ENCODE measurements at regions not wholly inside any gene's neighbourhood (a gene's known extent, or its start where the extent isn't known, plus 50 kb on each side); places are given as distances from the start of the nearest gene placed in this dataset.

DNA sequence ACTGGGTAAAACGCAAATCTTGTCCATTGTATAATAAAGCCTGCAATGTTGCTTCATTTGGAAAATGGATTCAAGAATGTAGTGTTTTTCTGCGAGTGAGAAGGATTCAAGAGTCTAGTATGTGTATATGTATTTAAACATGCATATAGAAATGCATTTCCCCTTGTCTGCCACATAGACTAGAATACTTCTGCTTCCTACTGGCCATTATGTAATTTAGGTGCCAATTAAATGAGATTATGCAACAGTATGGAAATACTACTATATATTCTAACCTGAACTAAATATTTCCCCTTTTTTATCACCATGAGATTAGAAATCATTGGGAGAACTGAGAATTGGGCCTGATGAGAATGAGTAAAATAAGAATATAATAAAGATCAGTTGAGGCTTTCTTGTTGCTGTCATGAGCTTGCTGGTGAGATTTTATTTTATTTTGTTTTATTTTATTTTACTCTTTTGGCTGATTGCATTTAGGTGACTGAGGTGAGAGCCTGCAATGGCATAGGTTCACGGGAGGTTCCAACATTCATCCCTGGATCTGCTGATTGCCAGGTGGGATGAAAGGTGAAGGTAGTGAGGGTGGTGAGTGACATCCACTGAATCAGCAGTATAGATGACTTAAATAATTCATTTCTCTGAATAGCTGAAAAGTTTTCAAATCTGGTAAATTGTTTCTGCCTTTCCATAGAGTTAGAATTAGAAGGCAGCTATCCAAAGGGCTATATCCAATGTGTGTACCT, 95.6 kb upstream of the SLC4A4 start:
- DNase-seq = no peak

DNA sequence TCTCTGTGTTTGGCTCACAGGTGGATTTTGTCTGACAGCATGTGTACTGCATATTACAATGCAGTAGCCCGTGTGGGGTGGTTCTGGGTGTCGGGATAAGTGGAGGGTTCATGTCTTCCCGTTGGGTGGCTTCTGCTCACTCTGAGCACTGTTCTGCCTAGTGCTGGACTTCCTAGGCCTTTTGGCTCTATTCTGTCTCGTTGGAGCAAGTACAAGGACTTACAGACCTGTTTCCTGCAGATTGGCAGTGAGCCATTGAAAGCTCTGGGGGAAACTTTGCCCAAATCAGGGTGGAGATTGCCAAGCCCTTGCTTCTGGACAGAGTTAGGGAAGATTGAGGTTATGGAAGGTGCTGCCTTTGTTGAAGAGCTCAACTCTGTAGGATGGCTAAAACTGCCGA, 91.1 kb upstream of the SLC4A4 start:
- DNase-seq = no peak

- DNase-seq = no peak
These were observed 87.6 kb upstream of the SLC4A4 start for GRCh38 chr4:71251261-71251660.

GRCh38 chr4:71253545-71253944, 85.3 kb upstream of the SLC4A4 start:
- no peak for DNase-seq

- no peak for DNase-seq
These were observed 84.3 kb upstream of the SLC4A4 start for GRCh38 chr4:71254451-71255012.

DNA sequence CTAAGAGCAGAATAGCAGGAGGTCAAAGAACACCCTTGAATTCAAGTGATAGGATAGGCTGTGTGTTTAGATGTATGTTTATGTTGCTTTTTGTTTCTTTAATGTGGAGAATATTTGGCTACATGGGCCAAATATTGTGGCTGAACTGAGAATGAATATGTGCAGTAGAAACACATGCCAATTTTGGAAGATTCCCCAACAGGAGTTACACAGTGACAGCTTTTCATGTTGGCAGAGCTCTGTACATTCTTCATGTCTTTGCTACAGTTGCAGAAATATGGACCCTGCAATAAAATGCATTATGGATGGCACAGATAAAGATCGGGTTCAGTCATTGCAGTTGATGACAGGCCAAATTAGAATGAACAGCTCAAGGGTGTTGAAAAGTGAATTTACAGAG, 82.8 kb upstream of the SLC4A4 start:
- no peak for DNase-seq

- no peak for DNase-seq
These were observed 81.1 kb upstream of the SLC4A4 start for GRCh38 chr4:71257761-71258160.

DNA sequence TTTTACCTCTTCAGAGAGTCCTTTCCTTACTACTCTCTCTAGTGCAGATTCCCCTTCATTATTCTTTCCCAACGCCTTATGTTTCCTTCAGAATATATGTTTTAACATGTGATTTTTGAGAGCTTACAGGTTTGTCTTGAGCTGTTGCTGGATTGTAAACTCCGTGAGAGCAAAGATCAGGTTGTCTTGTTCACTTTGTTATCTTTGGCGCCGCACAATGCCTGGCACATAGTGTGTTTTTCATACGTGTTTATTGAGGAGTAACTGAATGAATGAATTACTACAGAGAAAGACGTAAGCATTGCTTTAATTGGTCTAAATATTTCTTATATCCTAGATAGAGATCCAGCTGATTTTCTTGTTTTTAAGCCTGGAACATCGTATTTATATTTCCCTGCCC, 80.5 kb upstream of the SLC4A4 start:
- no peak for DNase-seq

- DNase-seq = no peak
These were observed 79.5 kb upstream of the SLC4A4 start for GRCh38 chr4:71259280-71259679.

GRCh38 chr4:71259911-71260331, 78.9 kb upstream of the SLC4A4 start:
- DNase-seq = no peak

GRCh38 chr4:71260544-71260943, 78.3 kb upstream of the SLC4A4 start:
- DNase-seq = no peak

- DNase-seq = no peak
These were observed 77.8 kb upstream of the SLC4A4 start for GRCh38 chr4:71261001-71261400.

DNA sequence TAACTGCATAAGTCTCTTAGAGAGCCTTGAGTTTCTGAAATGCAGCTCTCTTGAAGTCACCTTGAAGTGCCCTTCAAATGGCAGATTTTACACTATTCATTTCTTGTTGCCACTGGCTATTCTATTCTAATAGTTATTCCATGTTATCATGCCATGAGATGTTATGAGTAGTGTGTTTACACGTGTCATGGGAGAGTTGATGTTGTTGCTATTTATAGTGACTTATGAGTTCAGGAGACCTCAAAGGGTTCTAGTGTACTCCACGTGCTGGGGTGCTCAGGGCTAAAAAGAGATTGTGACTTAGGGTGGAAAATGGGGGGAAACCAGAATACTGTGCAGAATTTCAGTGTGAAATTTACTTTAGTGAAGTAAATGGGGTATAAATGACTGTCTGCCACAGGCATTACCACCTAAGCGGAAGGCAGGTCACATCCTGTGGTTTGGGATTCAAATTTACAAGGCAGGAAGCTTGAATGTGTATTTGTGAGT, 77.1 kb upstream of the SLC4A4 start:
- no peak for DNase-seq

- no peak for DNase-seq
These were observed 76.7 kb upstream of the SLC4A4 start for GRCh38 chr4:71262161-71262560.

DNA sequence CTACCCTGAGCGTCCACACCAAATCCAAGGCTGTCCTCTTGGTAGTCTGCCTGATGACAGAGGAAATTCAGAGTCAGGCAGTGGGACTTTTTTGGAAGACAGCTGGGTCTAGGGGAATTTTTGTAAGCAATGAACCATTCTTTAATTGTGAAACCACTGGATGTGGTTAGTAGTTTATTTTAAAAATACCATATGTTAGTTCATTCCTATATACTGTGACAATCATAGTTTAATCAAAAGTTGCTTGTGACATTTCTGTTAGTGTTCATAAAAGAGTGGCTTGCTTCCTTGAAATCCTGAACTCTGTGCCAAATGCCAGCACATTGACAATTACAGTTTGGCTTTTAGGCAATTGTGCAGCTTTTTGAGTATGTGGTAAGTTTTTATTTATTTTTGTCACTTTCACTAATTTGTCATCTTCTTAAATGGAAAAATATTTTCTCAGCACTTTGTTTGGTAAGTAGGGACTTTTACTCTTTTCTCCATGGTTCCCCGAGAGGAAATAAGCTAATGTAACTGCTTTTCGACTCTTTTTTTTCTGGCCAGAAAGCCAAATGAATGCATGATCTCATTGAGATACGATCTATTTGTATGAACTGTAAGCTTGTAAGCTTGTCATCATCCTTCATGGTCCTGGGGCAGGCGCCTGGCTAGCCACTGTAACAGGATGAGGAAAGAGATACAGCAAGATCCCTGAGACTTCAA, 72.6 kb upstream of the SLC4A4 start:
- no peak for DNase-seq

DNA sequence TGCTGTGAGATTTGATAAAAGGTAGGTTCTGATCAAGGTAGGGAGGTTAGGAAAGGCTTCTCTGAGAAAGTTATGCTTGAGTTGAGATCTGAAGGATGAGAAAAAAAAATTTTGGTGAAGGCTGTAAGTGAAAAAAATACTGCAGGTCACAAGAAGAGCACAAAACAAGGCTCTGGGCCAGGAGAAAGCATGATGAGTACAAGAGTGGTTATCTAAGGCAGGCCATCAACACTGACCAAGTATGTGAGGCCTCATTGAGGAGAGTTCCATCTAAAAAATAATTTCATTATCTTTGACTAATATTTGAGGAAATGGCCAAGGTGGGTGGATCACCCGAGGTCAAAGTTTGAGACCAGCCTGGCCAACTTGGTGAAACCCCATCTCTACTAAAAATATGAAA, 71.6 kb upstream of the SLC4A4 start:
- DNase-seq = no peak

DNA sequence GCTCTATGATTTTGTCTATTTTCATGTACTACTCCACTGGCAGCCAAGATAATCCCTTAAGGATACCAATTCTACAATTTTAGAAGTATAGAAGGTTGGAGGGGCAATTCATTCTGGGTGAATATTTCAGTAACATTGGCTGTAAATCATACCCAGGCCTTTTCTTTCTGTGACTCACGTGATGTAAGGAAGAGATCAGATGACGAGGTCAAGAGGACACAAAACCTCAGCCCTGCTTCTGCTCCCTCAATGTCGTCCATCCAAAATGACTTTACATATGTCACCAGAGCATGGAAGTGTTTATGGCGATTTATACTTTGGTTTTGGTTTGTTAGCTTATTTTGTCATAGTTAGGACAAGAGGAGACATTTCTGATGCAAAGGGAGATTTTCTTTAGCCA, 70.7 kb upstream of the SLC4A4 start:
- DNase-seq = no peak

GRCh38 chr4:71269233-71269632, 69.6 kb upstream of the SLC4A4 start:
- DNase-seq = no peak

- peak; percentile 1 for DNase-seq
These were observed 67.9 kb upstream of the SLC4A4 start for GRCh38 chr4:71270901-71271300.

- DNase-seq = no peak
These were observed 65.8 kb upstream of the SLC4A4 start for GRCh38 chr4:71272976-71273375.

DNA sequence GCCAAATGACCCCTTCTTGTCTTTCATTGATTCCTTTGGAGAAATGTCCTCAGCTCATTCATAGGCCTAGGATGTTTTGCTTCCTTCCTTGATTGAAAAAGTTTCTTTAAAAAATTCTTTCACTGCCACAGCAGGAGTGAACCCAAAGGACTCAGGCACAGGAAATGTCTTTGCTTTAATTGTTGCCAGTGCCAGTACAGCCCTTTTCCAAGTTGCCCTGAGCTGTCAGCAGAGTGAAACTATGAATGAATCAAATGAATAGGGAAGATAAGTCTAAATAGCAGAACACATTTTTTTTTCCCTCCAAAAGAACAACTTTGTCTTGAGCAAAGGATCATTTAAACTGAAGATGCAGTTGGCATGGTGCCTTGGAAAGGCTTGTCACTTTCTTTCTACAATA, 63.8 kb upstream of the SLC4A4 start:
- no peak for DNase-seq

DNA sequence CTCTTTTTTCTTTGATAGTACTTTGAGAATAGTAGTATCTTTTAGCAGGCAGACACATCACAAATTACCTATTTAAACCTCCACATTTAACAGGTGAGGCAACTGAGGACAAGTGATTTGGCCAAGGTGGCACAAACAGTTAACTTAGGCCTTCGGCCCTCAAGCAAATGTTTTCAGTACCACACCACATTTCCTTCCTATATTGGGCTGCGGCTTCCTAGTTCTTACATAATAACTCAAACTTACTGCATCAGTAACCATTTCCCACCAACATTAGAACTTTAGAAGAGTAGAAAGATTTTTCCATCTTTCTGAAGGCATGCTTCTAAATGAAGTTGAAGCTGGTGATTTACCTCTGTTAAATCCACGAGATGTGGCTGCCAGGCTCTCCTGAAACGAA, 63.2 kb upstream of the SLC4A4 start:
- no peak for DNase-seq

GRCh38 chr4:71277353-71277752, 61.5 kb upstream of the SLC4A4 start:
- no peak for DNase-seq

DNA sequence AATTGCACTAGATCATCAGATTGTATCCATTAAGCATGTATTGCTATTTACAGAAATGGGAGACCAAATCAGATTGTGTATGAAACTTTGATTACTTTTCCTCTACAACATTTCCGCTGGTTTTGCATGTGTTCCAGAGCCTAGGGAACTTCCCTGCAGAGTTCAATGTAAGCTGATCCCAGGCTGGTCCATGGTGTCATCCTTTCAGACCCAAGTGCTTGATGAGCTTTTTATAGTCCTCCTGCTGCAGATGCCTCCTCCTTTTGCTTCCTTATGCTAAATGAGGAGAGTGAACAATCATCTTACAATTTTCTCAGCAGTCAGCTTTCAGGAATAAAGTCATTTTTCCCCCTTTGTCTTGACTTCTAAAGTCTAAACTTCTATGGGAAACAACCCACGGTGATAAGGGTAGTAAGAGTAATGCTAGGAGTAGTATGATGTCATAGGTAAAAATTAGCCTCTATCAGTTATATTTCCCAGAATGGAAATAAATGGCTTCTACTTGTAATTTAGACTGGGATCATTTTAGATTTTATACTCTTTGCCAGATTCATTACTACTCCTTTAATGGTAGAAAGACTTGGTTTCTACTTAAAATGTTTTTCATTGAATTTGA, 55.1 kb upstream of the SLC4A4 start:
- DNase-seq = no peak

Data from NCI-H146 (cell line).